ENCODE measurements at regions not wholly inside any gene's neighbourhood (a gene's known extent, or its start where the extent isn't known, plus 50 kb on each side); places are given as distances from the start of the nearest gene placed in this dataset.

DNA sequence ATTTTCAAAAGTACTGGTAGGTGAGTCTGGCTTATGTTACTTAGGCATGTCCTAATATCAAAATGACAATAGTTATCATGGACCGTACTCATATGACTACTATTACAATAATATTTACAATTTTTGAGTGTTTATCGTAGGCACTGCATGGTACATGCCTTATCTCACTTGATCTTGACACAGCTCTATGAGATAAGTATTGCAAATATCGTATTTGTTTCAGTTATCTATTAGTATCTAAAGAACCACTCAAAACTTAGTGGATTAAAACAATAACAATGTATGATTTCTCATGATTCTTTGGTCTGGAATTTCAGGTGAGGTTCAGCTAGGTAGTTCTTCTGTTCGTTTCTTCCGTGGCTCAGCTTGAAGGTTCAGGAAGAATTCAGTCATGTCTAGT lies 59.7 kb upstream of the XCR1 start:
- Mint-ChIP-seq H3K27ac (no peak overlapping the region), H3K27me3 (no peaks in the 10 kb centered on the region)

DNA sequence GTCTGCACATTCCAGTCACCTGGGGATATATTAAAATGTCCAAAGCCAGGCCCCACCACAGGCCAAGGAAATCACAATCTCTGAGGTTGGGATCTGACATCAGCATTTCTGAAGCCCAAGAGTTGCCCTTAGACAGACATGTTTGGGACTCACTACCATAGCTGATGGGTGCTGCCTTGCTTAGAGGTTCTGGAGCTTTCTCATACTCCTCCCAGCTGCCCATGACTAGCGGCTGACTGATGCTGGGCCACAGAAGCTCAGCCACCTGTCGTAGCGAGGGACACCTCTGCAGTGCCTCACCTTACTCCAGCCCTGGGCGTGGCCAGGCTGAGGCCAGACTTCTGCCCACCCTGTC lies 58.8 kb upstream of the XCR1 start:
- H3K4me1 Mint-ChIP-seq, result peaks cover 37% of the 10 kb centered on the region
- ATAC-seq, result no peak
- H3K9me3 Mint-ChIP-seq, result no peaks in the 10 kb centered on the region
- no peaks in the 10 kb centered on the region for H3K36me3 Mint-ChIP-seq
- no peaks in the 10 kb centered on the region for H3K27me3 Mint-ChIP-seq
- H3K27ac Mint-ChIP-seq, result no peak overlapping the region
- no peak overlapping the region for H3K4me3 Mint-ChIP-seq

More for the DNA sequence above, 59.7 kb upstream of the XCR1 start:
- Mint-ChIP-seq H3K4me3 (no peak overlapping the region), H3K4me1 (peaks cover 42% of the 10 kb centered on the region), H3K9me3 (no peaks in the 10 kb centered on the region), H3K36me3 (no peaks in the 10 kb centered on the region)
- ATAC-seq, result no peak

DNA sequence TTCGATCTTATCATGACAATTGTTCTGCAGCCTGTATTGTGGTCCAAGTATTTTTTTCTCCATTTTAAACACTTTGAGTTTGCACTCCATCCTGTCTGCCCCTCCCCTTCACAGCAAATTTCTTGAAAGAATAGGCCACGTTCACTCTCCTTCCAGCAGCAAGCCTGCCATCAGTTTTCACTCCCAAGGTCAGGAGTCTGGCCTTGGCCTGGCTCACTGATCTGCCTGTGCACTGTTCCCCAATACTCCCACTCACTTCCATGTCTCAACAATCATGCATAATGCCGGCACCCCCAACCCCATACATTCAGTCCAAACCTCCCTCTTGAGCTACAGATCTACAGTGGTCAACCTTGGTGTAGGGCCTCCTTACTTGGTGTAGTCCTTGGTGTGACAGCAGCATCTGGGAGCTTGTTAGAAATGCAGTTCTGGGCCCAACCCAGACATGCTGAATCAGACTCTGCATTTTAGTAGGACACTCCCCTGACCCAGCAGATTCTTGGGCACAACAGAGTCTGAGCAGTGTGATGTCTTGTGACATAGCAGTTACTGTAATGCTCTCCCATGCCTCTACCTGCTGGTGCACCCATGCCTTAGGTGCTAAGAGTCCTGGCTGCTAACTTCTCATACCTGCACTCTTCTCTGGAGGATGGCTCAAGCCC lies 58.3 kb upstream of the XCR1 start:
- Mint-ChIP-seq H3K4me3 (no peak overlapping the region), H3K9me3 (no peaks in the 10 kb centered on the region), H3K36me3 (no peaks in the 10 kb centered on the region), H3K27me3 (no peaks in the 10 kb centered on the region), H3K4me1 (peaks cover 32% of the 10 kb centered on the region), H3K27ac (no peak overlapping the region)
- no peak for ATAC-seq

DNA sequence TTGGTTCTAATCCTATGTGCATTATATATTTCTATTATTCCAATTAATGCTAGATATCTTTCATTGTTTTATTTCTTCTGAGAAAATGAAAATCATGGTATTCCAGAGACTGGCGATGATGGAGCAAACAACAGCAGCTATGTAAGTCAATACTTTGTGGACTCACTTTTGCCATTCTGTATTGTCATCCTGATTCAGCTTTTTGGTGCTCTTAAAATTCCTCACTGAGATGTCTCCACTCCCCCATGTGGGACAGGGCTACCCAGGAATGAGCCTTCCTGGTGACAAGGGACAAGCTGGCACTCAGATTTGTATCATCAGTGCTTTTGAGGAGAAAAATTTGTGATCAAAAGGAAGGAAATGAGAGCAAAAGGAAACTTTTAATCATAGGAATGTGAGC lies 56.7 kb upstream of the XCR1 start:
- H3K27ac Mint-ChIP-seq, result no peak overlapping the region
- no peak for ATAC-seq
- no peaks in the 10 kb centered on the region for H3K27me3 Mint-ChIP-seq
- no peak overlapping the region for H3K4me3 Mint-ChIP-seq
- H3K4me1 Mint-ChIP-seq, result peaks cover 17% of the 10 kb centered on the region
- no peaks in the 10 kb centered on the region for H3K9me3 Mint-ChIP-seq
- no peaks in the 10 kb centered on the region for H3K36me3 Mint-ChIP-seq

DNA sequence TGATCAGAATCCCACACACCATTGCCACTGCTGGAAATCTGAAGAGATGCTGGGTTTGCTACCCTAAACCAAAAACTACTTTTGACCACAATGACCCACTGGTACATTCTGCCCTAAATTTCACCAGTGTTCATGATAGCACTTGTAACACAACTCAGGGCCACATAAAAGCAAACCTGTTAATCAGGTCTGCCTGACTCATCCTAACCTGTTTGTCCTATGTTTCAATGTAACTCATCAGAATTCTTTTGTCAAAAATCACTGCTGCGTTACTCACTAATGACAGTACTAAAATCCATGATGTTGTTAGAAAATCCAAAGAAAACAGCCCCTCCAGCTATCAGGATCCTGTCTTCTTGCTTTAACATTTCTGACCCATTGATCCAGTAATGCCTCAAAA lies 55.6 kb upstream of the XCR1 start:
- Mint-ChIP-seq H3K9me3 (no peaks in the 10 kb centered on the region), H3K27me3 (no peaks in the 10 kb centered on the region), H3K27ac (no peak overlapping the region), H3K4me3 (no peak overlapping the region), H3K4me1 (peaks cover 20% of the 10 kb centered on the region), H3K36me3 (no peaks in the 10 kb centered on the region)
- no peak for ATAC-seq

DNA sequence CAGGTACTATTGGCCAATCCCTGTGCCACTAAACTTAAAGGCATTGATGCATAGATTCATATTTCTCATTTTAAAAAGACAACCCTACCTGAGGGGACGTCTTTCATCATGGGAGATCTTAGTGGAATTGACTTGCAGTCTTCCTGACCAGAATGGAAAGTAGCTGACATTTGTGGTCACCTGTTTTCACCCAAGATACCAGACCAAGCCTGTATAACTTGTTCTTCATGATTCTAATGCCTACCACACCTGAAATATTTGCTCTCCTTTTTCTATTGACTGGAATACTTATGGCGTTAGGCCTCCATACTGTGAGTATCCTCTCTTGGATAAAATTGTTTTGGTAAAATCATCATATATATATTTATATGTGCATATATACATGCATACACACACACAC lies 54.7 kb upstream of the XCR1 start:
- ATAC-seq, result no peak
- no peak overlapping the region for H3K4me3 Mint-ChIP-seq
- H3K9me3 Mint-ChIP-seq, result no peaks in the 10 kb centered on the region
- H3K4me1 Mint-ChIP-seq, result peaks cover 13% of the 10 kb centered on the region
- no peaks in the 10 kb centered on the region for H3K36me3 Mint-ChIP-seq
- no peak overlapping the region for H3K27ac Mint-ChIP-seq
- H3K27me3 Mint-ChIP-seq, result no peaks in the 10 kb centered on the region

DNA sequence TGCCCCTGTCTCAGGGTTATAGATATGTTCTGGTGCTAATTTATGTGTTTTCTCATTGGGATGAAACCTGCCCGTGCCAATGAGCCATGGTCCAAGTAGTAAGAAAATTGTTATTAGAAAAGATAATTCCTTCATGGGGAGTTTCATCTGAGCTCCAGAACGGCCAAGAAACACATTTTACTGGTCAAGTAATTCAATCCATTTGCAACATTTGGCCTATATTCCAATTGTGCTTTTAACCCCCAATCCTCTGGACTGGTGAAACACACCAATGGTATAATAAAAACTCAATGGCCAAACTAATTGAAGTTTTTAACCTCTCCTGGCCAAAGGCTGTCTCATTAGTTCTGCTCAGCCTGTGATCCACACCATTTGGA lies 53.7 kb upstream of the XCR1 start:
- Mint-ChIP-seq H3K9me3 (no peaks in the 10 kb centered on the region), H3K4me3 (no peak overlapping the region), H3K4me1 (peaks cover 13% of the 10 kb centered on the region), H3K36me3 (no peaks in the 10 kb centered on the region), H3K27ac (no peak overlapping the region), H3K27me3 (no peaks in the 10 kb centered on the region)
- no peak for ATAC-seq

DNA sequence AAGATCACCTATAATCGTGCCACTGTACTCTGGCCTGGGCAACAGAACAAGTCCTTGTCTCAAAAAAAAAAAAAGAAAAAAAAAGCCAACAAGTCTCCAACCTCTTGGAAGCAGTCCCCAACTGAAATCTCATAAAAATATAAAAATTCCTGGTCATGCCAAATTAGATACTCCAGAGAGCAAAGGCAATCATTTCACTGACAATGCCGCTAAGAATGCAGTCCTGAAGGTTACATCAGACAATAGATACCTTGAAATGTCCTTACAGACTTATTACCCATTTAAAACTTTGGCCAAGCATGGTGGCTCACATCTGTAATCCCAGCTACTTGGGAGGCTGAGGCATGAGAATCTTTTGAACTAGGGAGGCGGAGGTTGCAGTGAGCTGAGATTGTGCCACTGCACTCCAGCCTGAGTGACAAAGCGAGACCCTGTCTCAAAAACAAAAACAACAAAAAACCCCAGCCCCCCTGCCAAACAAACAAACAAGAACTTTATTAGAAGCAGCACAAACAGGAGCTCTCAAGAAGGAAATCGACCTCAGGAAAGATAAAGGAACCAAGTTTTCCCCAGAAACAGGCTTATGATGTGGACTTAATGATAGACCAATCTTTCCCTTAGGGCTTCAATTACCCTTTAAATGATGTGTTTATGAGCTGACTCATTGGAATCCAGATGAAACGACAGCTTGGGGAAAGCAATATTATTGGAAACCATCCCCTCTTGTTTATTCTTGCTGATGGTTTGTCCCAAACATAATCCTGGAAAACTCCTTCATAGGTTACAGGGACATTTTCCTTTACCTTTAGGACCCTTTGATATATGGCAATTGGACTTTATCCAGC lies 53.1 kb upstream of the XCR1 start:
- Mint-ChIP-seq H3K9me3 (no peaks in the 10 kb centered on the region), H3K27me3 (no peaks in the 10 kb centered on the region), H3K4me3 (no peak overlapping the region), H3K27ac (no peak overlapping the region), H3K36me3 (no peaks in the 10 kb centered on the region), H3K4me1 (peaks cover 13% of the 10 kb centered on the region)
- no peak for ATAC-seq

DNA sequence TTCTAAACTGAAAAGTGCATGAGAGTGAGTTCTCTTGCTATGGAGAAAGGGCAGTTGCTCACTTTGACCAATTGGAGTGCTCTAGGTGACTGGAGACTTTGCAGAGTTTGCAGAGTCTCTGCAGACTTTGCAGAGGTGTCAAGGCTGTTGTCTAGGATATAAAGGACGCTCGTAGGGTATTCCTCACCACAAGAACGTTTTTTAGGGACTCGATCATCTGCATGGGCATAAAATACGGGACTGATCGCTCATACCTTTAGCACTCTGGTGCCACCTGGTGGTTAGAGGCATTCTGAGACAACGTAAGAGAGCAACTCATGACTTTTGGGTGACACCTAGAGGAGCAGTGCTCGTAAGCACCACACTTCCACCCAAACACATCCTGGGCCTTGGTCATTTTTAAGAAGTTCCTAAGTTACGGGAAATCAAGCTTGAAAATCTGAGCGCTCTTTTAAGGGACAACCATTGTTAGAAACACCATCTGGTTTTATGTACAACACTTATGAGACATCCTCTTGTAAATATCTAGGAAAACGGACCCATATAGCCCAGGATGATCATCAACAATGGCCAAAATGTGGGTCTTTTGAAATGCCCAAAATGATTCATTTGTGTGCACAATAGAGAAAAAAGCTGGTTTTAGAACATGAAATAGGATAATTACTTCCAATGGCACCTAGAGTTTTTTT lies 51.6 kb upstream of the XCR1 start:
- no peak overlapping the region for H3K27ac Mint-ChIP-seq
- ATAC-seq, result peak; percentile 92
- no peaks in the 10 kb centered on the region for H3K36me3 Mint-ChIP-seq
- H3K27me3 Mint-ChIP-seq, result no peaks in the 10 kb centered on the region
- peak overlapping the region; percentile 58 for H3K4me3 Mint-ChIP-seq
- H3K4me1 Mint-ChIP-seq, result peaks cover 13% of the 10 kb centered on the region
- no peaks in the 10 kb centered on the region for H3K9me3 Mint-ChIP-seq
